Activated naive CD8-positive, alpha-beta T cell treated with anti-CD3 and anti-CD28 coated beads, Interleukin-2, amount 50 U/mL, for 16 hours (primary cell): ENCODE measurements at regions not wholly inside any gene's neighbourhood (a gene's known extent, or its start where the extent isn't known, plus 50 kb on each side); places are given as distances from the start of the nearest gene placed in this dataset.

Source experiments
- DNase-seq: peaks from one replicate; pipeline ENCODE4 v3.0.0-alpha.2; 2020; ENCODE audit warnings: low read depth, low spot score

- no peak for DNase-seq
These were observed 106.5 kb downstream of the TPRA1 start for GRCh38 chr3:127483902-127484591.

DNA sequence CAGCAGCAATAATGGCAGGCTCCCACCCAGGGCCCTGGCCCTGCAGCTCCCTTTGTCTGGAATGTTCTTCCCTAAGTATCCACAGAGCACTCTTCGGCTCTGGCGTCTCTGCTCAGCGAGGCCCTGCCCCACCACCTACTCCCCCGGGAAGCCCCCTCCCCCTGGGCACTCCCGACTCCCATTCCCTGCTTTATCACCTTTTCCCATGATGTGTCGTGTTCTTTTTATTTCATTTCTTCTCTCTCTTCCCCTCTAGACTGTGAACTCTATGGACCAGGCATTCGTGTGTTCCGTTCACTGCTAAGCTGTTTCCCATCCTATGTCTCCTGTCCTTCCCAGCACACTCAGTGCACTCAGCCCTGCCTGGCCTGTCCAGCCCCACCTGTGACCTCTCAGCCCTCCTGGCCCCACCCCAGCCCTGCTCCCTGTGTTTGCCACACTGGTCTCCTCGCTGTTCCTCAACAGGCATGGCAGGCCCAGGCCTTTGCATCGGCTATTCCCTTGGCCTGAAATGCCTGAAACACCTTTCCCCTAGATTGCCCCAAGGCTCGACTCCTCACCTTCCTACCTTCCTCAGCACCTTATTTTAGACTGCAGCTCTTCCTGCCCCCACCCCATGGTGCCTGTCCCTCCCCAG is 107.4 kb downstream of the TPRA1 start:
- no peak for DNase-seq

DNA sequence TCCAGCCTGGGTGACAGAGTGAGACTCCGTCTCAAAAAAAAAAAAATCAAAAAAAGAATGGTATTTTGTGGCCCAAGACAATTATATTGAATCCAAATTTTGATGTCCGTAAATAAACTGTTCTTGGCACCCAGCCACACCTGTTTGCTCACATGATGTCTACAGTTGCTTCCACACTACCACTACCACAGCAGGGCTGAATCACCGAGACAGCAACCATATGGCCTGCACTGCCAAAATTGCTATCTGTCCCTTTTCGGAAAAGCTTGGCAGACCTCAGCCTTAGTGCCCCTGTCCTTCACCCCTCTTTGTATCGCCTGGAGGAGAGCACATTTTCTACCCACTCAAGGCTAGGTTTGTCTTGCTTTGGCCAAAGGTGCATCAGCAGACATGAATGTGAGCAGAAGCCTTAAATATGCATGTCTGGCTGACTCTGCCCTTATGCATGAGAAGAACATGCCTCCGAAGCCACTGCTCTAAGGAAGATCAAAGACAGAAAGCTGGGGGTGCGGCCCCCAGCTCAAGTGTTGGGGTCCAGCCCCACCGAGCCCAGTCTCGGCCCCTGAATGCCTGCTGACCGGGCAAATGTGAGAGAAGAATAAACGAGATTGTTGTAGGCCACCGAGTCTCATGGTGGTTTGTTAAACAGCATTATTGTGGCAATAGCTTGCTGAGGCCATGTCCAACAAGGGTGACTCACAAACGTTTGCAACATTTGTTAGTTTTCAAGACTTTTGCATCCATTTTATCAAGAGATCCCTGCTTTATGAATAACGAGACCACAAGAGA is 108.1 kb downstream of the TPRA1 start:
- no peak for DNase-seq

GRCh38 chr3:127480196-127480954 is 110.2 kb downstream of the TPRA1 start:
- no peak for DNase-seq

GRCh38 chr3:127479449-127479848 is 111.1 kb downstream of the TPRA1 start:
- DNase-seq: no peak

DNA sequence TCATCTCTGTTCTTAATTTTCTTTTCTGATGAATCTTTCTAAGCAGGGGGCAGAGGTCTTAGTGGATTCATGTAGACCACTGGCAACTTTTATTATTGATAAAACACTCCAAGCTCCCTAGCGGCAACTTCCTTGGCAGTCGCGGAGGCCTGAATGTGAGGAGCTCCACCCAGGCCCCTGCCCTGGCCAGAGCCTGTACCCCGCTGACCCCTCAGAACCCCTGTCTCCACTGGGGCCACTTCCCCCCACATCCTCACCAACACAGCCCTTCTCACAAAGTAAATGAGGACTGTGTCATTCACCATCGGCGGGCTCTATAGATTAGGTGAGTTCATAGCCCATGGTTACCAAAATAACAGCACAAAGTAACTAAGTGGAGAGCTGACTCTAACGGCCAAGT is 111.6 kb downstream of the TPRA1 start:
- DNase-seq: no peak

GRCh38 chr3:127477396-127477795 is 113.1 kb downstream of the TPRA1 start:
- no peak for DNase-seq

DNA sequence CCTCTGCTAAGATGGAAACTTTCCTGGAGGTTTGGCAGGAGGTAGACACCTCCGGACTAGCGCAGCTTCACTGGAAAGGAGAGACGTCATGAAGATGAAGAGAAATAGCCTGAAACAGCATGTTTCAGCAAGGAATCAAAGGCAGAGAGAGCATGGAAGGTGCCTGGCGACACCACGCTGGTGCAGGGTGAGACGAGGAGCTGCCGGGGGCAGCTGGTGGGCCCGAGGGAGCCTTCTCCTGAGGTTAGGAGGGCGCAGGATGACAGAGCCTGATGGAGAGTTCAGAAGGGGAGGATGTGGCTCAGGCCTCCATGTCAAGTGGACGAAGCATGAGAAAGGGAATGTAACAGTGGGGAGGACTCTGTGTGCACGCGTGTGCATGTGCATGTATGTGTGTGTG is 113.6 kb downstream of the TPRA1 start:
- no peak for DNase-seq

GRCh38 chr3:127475975-127476705 is 114.4 kb downstream of the TPRA1 start:
- DNase-seq: no peak

- DNase-seq: no peak
These were observed 115.1 kb downstream of the TPRA1 start for GRCh38 chr3:127475391-127475790.

DNA sequence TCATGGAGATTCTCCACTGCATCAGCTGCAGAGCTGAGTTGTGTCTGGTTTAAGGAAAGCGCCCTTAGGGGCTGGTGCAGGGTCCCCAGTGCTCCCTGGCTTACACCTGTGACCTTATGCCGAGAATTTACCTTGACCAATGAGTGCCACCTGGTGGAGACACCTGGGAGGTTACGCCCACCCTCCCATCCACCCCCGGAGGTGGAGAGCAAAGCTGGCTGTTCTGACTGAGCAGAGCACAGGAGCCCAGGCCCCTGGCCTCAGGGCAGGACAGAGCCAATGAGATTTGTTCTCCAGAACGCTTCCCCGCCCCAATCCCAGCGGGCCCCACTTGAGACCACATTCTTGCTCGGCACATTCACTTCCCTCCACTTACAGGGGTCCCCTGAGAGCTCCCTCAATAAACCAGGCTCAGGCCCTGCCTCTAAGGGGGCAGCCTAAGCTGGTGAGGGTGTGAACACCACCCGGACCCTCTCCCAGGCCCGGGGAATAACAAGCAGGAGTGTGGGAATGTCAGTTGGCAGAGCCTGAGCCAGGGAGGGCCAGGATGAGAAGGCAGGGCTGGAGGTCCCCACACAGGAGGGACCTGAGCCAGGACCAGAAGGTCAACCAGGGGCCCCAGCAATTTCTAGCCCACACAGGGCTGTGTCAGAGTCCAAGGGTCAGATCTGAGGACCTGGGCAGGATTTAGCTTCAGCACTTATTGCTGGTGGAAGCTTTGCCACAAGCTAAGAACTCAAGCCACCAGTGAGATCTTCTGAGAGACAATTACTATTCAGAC is 117.1 kb downstream of the TPRA1 start:
- DNase-seq: no peak

DNA sequence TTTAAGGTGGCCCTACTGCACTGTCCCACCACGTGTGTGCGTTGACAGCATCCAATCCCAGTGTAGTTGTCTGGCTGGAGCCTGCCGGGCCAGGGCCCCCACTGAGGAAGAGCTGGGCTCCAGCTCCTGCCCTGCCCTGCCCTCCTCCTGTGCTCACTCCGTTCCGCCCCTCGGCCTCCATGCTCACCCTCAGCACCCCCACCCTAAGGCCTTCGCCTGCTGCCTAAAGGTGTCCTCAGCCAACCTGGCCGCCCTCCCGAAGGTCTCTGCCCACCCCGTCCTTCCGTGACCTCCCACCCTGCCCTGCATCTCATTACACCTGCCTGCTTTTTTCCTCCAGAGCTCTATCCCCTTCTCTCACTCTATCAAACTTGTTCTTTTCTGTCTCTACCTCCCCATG is 118.0 kb downstream of the TPRA1 start:
- no peak for DNase-seq

GRCh38 chr3:127471142-127471541 is 119.4 kb downstream of the TPRA1 start:
- no peak for DNase-seq

- no peak for DNase-seq
These were observed 120.8 kb downstream of the TPRA1 start for GRCh38 chr3:127469760-127470159.

DNA sequence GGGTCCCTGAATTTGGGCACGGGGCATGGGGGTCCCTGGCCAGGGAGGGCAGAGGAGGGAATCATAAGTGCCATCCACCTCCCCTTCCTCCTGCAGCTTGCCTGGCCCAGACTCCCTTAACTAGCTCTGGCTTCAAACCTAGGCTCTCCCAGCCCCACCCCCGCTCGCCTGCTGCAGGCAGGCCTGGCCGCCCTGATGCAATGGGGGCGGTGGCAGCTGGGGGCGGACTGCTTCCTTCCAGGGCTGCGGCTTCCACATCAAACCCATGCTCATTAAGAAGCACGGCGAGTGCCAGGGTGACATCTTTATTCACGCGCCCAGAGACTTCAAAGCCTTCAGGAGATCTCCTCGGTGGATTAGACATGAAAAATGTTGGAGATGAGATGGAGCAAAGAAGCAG is 123.1 kb downstream of the TPRA1 start:
- no peak for DNase-seq

- DNase-seq: no peak
These were observed 125.9 kb downstream of the TPRA1 start for GRCh38 chr3:127464642-127465041.

DNA sequence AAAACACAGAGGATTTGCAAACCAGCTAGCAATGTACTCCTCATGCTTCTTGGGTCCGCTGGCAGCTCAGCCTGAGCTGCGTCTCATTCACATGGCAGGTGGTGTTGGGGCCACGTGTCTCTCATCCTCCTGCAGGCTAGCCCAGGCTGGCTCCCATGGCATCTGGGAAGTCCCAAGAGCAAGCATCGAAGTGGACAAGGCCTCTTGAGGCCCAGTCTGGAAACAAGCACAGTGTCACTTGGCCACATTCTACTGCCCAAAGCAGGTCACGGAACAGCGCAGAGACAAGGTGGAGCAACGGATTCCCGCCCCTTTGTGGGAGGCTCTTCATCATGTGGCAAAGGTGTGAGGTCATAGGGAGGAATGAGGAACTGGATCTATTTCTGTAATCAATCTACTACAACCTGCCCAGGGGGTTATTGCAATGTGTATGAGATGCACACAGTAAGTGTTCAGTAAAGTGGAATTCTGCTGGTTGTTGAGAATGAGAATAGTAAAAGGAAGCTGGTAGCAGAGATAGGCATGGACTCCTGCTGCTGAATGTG is 128.3 kb downstream of the TPRA1 start:
- DNase-seq: no peak

- DNase-seq: no peak
These were observed 129.1 kb downstream of the TPRA1 start for GRCh38 chr3:127461286-127461910.

DNA sequence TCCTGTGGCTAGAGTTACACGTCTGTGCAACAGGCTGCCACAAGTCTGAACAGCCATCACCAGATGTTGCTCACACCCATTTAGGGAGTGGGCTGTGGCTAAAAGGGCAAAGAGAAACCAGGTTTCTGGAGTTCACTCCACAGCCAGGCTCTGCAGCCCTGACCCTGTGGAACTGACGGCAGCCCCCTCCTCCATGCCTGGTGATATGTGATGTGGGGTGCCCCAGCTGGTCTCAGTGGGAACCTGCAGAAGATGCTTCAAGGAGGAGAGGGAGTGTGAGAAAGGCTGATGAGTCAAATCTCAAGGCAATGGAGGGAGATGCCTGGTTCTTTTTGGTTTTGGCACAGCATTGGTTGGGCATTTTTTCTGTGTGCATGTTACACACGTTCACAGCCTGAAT is 130.6 kb downstream of the TPRA1 start:
- DNase-seq: no peak
